ENCODE measurements at regions not wholly inside any gene's neighbourhood (a gene's known extent, or its start where the extent isn't known, plus 50 kb on each side); places are given as distances from the start of the nearest gene placed in this dataset.
A peak's percentile ranks its signal among the peaks of the same experiment; 100 is the strongest.

DNA sequence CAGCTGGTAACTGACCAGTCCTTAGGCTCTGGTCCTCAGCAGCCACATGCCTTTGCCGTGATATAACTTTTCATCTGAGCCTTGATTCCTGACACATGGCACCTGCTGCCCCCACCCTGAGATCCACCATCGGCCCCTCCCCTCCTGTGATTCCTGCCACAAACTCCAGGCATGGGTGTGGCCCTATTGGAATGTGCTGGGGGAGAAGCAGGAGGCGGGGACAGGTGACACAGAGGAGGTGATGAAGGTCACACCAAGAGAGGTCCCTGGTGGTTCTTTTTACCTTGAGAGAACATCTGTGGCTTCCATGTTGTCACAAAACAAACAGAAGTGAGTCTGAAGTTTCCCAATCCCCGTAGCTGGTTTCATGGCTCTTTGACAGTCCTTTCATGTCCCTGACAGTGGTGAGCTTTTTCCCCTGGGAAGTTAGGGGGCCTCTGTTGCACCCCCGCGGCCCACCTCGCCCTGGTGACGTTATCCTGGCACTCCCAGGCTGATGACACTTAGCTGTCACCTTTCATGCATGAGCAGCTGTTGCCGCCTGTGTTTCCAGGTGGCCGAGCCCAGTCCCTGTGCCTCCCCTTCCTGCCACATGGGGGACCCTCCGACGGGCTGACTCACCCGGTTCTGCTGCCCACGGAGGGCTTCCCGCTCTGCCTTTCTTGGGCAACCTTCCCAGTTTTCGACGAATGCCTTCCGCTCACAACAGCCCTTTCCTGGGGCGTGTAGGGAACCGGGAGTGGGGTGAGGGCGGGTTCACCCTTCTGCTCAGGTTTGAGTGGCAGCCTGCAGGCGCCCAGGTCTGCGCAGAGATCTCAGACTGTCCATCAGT, 66.3 kb upstream of the GLI2 start:
- no peak for DNase-seq

DNA sequence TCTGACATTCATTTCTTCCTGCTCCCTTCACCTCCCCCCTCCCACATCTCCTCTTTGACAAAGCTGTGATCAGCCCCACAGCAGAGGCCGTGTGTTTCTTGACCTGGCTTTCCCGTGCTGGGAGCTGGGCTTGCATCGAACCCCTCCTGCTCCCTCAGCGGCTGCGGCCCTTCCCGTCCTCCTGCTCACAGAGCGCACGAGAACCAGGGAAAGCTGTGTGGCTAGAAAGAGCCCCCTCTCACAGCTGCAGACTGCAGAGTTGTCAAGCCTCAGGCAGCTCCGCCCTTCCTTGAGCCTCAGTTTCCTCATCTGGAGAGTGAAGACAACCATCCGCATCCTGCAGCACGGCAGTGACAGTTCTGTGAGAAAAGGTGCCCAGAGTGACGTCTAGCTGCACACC, 65.7 kb upstream of the GLI2 start:
- no peak for DNase-seq

DNA sequence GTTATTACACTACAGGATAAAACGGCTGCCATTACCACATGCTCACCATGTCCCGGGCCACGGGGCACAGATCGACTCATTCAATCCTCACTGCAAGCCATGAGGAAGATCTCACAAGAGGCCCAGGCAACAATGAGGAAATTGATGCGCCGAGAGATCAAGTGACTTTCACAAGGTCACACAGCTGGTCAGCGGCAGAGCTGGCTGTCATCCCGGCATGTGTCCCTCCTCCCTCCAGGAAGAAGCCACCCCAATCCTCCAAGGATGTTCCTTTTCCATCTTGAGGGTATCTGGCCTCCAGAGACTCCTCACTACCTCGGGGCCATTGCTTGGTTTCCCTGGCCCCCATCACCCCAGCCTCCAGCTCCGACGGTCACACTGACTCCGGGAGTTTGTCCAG, 65.3 kb upstream of the GLI2 start:
- no peak for DNase-seq

DNA sequence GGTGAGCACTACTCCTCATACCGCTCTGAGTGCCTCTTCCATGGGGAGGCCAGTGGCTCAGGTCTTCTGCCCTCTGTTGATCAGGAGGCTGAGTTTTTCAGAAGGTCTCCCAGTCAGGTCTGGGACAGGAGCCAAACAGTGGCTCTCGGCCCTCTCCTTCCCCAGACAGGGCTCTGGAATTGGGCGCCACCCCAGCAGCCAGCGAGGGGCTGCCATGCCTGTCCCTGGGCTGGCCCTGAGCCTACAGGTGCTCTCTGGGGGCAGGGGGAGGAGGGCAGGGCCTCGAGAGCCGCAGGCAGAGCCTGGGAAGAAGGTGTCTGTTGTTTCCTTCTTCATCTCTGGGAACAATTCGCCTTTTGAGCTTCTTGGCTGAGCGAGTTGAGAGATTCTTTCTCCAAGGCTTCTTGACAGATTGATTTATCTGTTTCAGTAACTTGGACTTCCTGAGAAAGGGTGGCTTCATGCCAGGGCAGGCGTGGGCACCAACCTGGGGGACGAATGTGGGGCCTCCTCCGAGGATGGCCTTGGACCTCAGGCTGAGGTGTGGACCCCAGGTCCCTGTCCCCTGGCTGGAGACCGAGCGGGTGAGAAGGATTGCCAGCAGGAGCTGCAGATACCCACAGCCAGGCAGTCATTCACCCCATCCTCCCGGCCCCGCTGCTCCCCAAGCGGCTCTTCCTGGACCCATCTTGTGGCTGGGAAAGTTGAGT, 64.7 kb upstream of the GLI2 start:
- DNase-seq = no peak

DNA sequence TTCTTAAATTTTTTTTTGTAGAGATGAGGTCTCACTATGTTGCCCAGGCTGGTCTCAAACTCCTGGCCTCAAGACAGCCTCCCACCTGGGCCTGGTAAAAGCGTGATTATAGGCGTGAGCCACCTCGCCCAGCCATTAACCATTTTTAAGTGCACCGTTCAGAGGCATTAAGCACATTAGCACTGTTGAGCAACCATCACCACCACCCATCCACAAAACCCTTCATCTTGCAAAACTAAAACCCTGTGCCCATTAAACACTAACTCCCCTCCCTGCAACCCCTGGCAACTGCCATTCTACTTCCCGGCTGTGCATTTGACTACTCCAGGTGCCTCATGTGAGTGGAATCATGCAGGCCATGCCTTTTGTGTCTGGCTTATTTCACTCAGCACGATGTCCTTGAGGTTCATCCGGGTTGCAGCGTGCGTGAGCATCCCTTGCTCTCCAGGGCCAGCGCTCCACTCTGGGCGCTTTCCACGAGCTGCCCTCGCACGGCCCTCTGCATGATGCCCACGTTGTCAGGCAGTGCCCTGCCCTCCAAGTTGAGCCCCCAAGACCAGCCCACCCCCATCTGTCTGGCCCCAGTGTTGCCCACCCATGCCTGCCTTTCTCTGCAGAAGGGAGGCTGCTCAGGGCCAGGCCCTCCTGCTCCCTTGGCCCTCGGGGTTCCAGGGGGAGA, 63.0 kb upstream of the GLI2 start:
- DNase-seq = no peak

DNA sequence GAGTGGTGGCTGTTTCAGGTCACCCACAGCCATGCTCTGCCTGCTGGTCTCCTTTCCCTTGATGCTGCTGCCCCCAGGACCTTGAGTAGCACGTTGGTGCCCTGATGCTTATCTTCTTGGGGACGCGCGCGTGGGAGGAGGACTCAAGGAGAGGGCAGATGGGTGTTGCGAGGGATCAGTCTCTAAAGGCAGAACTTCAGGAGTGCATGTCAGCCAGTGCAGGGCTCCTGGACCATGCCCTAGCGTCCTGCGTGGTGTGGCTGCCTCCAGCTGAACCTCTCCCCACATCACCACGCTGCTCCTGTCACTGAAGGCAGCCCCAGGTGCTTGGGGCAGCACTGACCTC, 62.5 kb upstream of the GLI2 start:
- DNase-seq = no peak

DNA sequence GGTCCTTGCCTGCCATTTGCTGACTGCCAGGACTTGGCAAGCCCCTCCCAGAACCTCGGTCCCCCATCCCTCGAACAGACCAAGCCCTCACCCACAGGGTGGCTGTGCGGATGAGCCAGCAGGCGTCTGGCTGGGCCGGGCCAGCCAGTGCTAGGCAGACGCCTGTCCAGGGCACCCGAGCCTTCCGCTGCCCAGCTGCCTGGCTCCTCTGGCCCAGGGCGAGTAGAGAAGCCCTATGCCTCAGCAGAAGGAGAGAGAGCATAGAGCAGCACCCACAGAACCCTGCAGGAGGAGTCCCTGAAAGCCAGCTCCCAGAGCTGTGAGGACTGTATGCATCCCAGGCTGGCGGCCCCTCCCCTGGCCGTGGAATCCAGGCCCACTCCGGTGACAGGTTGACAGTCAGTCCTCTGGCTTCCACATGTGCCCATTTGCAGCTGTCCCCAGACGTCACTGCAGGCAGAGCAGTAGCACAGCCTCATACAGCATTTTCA, 62.1 kb upstream of the GLI2 start:
- DNase-seq = no peak

DNA sequence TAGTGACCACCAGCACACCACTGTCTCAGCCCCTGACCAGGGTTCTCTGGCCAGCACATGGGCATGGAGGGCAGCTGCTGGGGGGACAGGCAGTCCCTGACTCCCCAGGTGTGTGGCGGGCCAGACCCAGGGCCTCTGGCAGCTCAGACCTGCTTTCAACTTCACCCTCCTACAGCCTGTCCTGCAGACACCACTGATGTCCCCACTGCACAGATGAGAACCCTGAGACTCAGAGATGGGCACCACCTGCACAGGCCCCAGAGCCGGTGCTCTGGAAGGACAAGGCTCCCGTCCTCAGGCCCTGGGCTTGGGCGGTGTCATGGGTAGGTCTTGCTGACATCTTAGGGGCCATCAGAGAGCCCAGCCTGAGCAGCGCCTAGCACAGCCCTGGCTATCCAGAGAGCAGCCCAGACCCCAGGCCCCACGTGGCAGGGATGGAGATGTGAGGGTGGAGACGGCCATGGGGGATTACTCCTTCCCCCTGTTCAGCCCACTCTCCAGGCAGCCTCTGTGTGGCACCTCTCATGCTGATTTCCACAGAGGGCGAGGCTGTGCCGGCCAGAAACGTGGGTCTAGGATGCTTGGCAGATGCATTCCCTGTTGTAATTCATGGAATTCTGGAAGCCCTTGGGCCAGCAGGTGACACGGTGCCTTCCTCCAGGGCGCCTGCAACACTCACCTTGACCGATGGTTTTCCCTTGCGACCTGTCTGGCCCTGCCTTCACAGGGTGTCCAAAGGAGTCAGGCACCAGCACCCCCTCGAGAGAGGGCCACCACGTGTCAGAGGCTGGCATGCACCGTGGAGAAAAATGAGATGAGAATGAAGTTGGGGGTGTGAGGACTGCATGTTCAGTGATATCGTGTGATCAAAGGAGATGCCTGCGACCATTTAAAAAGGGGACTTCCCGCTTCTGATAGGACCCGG, 61.2 kb upstream of the GLI2 start:
- no peak for DNase-seq

DNA sequence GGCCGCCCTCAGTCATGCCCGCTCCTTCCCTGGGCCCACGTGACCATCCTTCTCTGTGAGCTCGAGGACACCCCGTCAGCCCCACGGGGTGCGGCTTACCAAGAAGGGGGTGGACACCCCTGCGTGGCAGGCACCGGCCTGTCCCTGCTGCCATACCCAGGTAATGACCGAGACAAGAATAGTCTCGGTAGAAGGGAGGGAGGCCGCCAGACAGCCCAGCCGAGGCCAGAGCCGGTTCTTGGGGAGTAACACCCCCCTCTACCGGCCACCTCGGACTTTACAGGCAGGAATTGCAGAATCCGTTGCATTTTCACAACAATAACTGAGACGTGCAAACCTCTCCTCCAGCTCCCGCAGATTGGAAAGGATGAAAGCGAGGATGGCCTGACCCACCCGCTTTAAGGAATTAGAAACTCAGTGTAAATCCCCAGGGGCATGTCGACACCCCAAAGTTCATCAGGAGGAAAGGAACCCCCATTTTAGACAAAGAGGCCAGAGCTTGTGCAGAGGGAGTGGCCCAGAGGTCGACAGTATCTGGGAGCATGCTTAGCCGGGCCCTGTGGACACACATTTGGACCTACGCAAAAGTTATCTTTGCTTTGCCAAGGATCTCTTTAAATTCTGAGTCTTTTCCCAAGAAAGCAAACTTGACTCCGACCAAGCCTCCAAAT, 60.1 kb upstream of the GLI2 start:
- peak; percentile 25 for DNase-seq

DNA sequence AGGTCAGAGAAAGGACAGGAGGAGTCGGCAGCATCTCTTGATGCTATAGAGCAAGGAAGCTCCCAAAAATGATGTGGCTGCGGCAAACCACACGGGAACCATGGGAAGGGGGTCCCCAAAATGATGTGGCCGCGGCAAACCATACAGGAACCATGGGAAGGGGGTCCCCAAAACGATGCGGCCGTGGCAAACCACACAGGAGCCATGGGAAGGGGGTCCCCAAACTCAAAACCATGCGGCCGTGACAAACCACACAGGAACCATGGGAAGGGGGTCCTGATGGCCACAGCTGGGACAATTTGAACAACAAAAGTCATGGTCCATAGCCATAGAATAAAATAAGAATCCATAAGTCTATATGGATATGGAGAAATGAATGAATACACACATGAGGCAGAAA, 58.4 kb upstream of the GLI2 start:
- DNase-seq = no peak

DNA sequence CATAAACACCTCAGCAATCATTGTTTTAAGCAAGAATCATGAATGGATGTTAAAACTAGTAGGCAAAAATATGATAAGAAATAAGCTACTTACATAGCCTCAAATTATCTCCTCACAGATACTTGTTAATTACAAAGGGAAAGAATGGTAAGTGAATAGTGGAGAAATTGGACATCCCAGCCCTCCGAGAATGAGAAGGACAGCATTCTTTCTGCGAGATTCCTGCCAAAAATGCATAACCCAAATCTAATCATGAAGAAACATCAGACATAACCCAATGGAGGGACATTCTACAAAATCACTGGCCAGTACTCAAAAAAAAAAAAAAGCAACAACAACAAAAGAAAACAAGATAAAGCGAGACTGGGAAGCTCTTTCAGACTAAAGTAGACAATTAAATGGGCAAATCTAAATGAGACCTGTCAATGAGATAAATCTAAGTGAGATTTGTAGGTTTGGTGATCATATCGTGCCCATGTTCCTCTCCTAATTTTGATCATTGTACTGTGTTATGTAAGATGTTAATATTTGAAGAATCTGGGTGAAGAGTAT, 57.9 kb upstream of the GLI2 start:
- no peak for DNase-seq

DNA sequence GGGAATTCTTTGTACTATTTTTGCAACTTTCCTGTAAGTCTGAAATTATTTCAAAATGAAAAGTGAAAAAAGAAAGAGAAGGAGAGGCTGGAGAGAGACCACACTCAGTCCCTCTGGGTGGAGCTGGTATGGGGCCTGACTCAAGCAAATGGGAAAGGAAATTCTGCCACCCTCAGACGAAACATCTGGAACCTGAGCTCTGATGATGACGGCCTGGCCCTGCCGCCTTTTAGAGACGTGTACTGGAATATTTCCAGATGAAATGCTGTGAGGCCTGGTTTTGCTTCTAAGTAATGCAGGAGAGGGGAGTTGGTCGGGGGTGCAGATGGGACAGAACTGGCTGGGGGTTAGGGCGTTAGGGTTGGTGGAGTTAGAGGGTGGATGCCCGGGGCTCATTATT, 57.4 kb upstream of the GLI2 start:
- DNase-seq = no peak

DNA sequence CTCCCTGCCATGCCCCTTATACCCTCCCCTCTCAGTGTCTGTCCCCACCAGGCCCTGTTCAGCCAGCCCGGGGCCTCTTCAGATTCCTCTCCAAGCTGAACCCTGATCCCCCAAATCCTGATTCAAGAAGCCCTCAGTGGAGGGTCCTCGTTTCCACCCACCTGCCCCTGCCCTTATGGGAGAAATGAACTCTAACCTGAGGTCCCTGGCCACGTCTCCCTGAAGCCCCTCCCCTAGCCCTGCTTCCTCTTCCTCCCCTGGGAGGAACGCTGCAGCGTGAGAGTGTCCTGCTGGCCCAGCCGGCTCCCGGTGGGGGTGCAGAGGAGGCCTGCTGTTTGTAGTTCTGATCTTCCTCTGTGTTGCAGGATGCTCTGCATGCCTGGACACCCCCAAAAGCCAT, 56.7 kb upstream of the GLI2 start:
- DNase-seq = no peak

DNA sequence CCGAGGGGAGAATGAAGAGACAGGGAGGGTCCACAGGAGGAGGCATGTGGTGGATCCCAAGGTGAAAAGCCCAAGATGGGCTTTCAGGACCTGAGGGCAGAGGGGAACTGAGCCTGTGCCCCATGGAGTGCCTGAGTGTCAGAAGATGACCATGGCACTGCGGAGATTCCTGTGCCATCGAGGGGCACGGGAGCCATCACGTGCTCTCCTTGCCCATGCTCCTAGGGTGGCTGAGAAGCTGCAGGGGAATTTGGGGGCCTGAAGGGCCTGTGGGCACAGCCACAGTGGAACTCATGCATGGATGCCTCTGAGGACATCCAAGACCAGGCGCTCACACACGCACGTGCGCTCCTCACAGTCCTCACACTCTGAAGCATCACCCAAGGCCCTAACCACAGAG, 56.1 kb upstream of the GLI2 start:
- no peak for DNase-seq

DNA sequence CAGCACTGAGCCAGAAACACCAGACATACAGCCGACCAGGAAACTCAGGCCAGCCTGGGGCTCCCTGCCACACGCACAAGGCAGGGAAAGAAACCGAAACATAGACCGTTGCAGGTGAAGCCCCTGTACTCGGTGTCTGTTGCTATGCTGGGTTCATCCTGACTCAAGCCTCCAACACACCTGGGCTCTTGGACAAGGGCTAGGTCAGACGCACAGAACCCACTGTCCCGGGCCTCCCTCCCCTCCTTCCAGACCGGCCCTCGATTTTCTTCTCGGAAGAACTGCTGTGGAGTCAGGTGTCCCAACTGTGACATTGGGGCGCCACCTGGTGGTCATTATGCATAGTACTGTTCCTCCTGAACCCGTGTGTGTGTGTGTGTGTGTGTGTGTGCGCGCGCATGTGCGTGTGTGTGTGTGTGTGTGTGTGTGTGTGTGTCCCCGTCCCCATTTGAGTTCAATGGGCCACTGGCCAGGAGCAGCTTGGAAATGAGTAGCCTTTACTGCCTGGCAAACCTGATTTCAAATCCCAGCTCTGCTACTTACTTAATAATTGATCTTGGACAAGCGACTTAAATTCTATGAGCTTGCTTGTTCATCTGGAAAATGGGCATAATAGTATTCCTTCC, 55.4 kb upstream of the GLI2 start:
- DNase-seq = peak; percentile 64

DNA sequence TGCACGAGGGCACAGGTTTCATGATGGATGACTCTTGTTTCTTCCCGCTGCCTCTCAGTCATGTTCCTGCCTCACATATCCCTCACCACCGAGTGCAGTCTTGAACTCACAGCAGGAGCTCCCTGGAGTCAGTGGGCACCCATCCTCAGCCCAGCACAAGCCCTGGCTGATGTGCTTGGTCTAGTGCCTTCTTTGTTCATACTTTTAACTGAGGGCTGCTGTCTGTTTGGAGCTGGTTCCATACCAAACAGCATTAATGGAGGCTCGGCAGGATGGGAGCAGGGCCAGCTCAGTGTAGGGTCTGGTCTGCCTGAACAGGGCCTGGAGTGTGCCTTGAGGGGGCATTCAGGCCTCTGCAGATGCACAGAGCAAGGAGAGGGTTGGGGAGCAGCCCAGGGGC, 54.5 kb upstream of the GLI2 start:
- no peak for DNase-seq

DNA sequence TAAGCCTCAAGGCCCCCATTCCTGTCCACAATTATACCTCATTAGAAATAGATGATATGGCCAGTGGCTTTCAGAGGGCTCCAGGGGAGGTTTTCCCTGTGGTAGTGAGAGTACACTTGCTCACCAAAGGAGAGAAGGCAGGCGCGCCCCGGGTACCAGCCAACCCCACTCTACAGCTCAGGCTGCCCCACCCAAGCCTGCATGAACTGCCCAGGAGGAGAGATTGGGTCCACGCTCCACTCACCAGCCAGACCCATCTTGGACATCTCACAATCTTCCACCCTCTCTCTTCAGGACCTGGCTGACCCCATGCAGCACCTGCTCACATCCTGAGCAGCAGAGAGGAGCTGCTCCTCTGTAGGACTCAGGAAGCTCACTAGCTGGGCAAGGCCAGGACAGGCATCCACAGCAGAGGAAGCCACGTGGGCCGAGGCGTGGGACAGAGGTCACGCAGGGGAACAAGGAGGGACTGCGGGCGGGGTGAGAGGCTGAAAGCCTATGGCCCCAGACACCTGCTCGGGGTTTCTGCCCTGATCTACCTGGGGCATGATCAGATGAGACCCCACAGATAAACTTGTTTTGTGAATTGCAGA, 53.9 kb upstream of the GLI2 start:
- DNase-seq = no peak

DNA sequence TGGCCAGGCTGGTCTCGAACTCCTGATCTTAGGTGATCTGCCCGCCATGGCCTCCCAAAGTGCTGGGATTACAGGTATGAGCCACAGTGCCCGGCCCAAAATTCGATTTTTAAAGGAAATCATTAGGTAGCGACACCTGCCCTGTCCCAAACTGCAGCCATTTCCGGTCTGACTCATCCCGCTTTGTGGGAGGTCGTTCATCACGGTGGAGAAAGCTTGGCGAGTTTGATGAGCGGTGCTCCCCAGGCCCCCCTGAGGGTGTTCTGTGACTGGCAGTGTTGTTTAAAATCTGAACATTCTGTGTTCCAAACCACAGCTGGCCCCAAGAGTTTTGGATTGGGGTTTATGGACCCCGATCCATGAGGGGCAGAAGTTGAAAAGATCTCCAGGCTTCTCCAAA, 53.0 kb upstream of the GLI2 start:
- no peak for DNase-seq

DNA sequence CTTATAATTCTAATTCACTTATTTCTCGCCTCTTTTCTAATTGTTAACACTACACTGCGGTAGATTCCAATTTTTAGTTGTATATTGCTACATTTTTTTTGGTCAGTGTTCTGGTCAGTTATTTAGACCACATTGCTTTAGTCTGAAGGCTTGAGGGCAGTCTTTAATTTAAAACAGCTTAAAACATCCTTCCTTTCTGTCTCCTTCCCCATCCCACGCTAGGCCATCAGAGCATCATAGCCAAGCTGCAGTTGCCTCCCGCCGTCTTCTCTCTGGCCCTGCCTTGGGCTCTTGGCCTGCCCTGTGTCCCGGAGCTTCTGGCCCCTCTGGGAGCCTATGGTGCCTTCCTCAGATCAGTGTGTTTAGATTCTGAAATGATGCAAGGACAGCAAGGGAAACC, 52.6 kb upstream of the GLI2 start:
- no peak for DNase-seq

DNA sequence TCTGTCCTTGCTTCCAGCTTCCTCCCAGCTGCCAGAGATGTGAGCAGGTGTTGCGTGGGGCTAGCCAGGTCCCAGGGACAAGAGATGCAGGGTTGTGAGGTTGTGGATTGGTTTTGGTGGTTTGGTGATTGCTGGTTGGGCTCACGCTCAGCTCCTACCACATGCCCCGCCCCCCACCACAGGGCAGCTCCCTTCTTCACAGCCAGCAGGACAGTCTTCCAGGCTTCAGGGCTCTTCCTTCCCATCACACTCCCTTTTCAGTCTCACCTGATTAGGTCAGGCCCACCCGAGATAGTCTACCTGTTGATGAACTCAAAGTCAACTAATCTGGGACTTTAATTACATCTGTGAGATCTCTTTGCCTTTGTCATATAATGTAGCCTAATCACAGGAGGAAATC, 52.0 kb upstream of the GLI2 start:
- DNase-seq = no peak

Data from T-helper 9 cell (primary cell).